ENCODE measurements at regions not wholly inside any gene's neighbourhood (a gene's known extent, or its start where the extent isn't known, plus 50 kb on each side); places are given as distances from the start of the nearest gene placed in this dataset.

DNA sequence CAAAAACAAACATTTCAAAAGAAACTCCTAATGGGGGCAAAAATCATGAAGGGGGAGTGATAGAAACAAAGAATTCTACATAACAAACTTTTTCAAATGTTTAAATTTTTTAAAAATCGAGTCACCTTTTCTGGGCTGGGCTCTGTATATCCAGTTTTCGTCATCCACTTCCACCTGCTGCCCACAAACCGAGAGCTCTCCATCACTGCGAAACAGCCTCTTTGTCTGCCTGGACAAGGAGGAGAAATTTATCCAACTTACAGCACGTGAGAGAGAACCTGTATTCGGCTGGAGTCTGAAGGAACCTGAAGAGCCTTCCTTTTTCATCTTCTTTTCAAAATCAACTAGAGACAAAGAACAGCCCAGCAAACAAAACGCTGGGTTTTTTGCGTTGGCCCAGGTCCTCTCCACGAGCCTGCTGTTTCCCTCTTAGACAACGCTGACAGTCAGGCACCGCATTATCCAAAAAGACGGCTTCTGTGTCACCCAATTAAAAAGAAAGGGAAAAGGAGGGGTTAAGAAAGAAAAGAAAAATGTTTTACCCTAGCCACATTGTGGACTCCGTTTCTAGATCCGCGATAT is 72.4 kb upstream of the NHSL1 start:
- TF ChIP-seq, protein P1, sequence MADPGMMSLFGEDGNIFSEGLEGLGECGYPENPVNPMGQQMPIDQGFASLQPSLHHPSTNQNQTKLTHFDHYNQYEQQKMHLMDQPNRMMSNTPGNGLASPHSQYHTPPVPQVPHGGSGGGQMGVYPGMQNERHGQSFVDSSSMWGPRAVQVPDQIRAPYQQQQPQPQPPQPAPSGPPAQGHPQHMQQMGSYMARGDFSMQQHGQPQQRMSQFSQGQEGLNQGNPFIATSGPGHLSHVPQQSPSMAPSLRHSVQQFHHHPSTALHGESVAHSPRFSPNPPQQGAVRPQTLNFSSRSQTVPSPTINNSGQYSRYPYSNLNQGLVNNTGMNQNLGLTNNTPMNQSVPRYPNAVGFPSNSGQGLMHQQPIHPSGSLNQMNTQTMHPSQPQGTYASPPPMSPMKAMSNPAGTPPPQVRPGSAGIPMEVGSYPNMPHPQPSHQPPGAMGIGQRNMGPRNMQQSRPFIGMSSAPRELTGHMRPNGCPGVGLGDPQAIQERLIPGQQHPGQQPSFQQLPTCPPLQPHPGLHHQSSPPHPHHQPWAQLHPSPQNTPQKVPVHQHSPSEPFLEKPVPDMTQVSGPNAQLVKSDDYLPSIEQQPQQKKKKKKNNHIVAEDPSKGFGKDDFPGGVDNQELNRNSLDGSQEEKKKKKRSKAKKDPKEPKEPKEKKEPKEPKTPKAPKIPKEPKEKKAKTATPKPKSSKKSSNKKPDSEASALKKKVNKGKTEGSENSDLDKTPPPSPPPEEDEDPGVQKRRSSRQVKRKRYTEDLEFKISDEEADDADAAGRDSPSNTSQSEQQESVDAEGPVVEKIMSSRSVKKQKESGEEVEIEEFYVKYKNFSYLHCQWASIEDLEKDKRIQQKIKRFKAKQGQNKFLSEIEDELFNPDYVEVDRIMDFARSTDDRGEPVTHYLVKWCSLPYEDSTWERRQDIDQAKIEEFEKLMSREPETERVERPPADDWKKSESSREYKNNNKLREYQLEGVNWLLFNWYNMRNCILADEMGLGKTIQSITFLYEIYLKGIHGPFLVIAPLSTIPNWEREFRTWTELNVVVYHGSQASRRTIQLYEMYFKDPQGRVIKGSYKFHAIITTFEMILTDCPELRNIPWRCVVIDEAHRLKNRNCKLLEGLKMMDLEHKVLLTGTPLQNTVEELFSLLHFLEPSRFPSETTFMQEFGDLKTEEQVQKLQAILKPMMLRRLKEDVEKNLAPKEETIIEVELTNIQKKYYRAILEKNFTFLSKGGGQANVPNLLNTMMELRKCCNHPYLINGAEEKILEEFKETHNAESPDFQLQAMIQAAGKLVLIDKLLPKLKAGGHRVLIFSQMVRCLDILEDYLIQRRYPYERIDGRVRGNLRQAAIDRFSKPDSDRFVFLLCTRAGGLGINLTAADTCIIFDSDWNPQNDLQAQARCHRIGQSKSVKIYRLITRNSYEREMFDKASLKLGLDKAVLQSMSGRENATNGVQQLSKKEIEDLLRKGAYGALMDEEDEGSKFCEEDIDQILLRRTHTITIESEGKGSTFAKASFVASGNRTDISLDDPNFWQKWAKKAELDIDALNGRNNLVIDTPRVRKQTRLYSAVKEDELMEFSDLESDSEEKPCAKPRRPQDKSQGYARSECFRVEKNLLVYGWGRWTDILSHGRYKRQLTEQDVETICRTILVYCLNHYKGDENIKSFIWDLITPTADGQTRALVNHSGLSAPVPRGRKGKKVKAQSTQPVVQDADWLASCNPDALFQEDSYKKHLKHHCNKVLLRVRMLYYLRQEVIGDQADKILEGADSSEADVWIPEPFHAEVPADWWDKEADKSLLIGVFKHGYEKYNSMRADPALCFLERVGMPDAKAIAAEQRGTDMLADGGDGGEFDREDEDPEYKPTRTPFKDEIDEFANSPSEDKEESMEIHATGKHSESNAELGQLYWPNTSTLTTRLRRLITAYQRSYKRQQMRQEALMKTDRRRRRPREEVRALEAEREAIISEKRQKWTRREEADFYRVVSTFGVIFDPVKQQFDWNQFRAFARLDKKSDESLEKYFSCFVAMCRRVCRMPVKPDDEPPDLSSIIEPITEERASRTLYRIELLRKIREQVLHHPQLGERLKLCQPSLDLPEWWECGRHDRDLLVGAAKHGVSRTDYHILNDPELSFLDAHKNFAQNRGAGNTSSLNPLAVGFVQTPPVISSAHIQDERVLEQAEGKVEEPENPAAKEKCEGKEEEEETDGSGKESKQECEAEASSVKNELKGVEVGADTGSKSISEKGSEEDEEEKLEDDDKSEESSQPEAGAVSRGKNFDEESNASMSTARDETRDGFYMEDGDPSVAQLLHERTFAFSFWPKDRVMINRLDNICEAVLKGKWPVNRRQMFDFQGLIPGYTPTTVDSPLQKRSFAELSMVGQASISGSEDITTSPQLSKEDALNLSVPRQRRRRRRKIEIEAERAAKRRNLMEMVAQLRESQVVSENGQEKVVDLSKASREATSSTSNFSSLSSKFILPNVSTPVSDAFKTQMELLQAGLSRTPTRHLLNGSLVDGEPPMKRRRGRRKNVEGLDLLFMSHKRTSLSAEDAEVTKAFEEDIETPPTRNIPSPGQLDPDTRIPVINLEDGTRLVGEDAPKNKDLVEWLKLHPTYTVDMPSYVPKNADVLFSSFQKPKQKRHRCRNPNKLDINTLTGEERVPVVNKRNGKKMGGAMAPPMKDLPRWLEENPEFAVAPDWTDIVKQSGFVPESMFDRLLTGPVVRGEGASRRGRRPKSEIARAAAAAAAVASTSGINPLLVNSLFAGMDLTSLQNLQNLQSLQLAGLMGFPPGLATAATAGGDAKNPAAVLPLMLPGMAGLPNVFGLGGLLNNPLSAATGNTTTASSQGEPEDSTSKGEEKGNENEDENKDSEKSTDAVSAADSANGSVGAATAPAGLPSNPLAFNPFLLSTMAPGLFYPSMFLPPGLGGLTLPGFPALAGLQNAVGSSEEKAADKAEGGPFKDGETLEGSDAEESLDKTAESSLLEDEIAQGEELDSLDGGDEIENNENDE (IDR thresholded peaks at IDR 0.05; ENCODE audit: insufficient replicate concordance, low read length) = no peak
- no peak for TF ChIP-seq GABPA (IDR thresholded peaks at IDR 0.05; ENCODE audit: borderline replicate concordance, insufficient read depth, low read length)
- no peak for TF ChIP-seq TBP (IDR thresholded peaks at IDR 0.05; ENCODE audit: low read depth, low read length)
- no peak for TF ChIP-seq SUZ12 (IDR thresholded peaks at IDR 0.05; ENCODE audit: low read length)
- TF ChIP-seq, protein P2, sequence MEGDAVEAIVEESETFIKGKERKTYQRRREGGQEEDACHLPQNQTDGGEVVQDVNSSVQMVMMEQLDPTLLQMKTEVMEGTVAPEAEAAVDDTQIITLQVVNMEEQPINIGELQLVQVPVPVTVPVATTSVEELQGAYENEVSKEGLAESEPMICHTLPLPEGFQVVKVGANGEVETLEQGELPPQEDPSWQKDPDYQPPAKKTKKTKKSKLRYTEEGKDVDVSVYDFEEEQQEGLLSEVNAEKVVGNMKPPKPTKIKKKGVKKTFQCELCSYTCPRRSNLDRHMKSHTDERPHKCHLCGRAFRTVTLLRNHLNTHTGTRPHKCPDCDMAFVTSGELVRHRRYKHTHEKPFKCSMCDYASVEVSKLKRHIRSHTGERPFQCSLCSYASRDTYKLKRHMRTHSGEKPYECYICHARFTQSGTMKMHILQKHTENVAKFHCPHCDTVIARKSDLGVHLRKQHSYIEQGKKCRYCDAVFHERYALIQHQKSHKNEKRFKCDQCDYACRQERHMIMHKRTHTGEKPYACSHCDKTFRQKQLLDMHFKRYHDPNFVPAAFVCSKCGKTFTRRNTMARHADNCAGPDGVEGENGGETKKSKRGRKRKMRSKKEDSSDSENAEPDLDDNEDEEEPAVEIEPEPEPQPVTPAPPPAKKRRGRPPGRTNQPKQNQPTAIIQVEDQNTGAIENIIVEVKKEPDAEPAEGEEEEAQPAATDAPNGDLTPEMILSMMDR (IDR thresholded peaks at IDR 0.05; ENCODE audit: control extremely low read depth in 1 of 3, insufficient read depth in 1 of 3, low read depth in 1 of 3, low read length in 3 of 3) = no peak
- TF ChIP-seq, protein P3, sequence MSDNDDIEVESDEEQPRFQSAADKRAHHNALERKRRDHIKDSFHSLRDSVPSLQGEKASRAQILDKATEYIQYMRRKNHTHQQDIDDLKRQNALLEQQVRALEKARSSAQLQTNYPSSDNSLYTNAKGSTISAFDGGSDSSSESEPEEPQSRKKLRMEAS (IDR thresholded peaks at IDR 0.05) = no peak
- no peak for TF ChIP-seq TCF12 (IDR thresholded peaks at IDR 0.05; ENCODE audit: low read depth, low read length)
- no peak for TF ChIP-seq SP1 (IDR thresholded peaks at IDR 0.05; ENCODE audit: low read depth, low read length)
- no peak for TF ChIP-seq EP300 (IDR thresholded peaks at IDR 0.05; ENCODE audit: borderline replicate concordance in 1 of 2, low read depth in 2 of 2, low read length in 2 of 2)
- no peak for TF ChIP-seq RBBP5 (IDR thresholded peaks at IDR 0.05; ENCODE audit: borderline replicate concordance, low read depth, low read length)
- no peak for TF ChIP-seq YY1 (IDR thresholded peaks at IDR 0.05; ENCODE audit: low read depth, low read length)
- no peak for TF ChIP-seq EGR1 (IDR thresholded peaks at IDR 0.05; ENCODE audit: borderline replicate concordance, low read depth, low read length)
- no peak for TF ChIP-seq CEBPB (IDR thresholded peaks at IDR 0.05; ENCODE audit: low read depth, low read length)
